ENCODE measurements at regions not wholly inside any gene's neighbourhood (a gene's known extent, or its start where the extent isn't known, plus 50 kb on each side); places are given as distances from the start of the nearest gene placed in this dataset.

GRCh38 chr13:34207872-34208271, 389.9 kb downstream of the RFC3 start:
- TF ChIP-seq CTCF (IDR thresholded peaks at IDR 0.05; ENCODE audit: borderline replicate concordance, extremely low read depth, low read length, poor library complexity, severe bottlenecking) (no peak), EZH2 (IDR thresholded peaks at IDR 0.05; ENCODE audit: borderline replicate concordance, low read depth, low read length, severe bottlenecking) (no peak)

Measured in DND-41 (cell line).